Mesendoderm (in vitro differentiated cells): ENCODE measurements at regions not wholly inside any gene's neighbourhood (a gene's known extent, or its start where the extent isn't known, plus 50 kb on each side); places are given as distances from the start of the nearest gene placed in this dataset.

Experiments
- DNase-seq: peaks from one replicate; pipeline ENCODE4 v3.0.0; 2013
- H2AK5ac ChIP-seq: 2 replicates; pipeline ENCODE4 v1.6.1; 2013; ENCODE audit warnings: low read length, inconsistent platforms
- H2BK120ac ChIP-seq: 2 replicates; pipeline ENCODE4 v1.6.1; 2013; ENCODE audit warnings: low read depth, mild to moderate bottlenecking, low read length, moderate library complexity, mixed read lengths
- H2BK15ac ChIP-seq: replicated peaks from 2 replicates; pipeline ENCODE4 v1.6.1; 2013; ENCODE audit warnings: low read depth, mild to moderate bottlenecking, moderate library complexity
- H2BK5ac ChIP-seq: 2 replicates; pipeline ENCODE4 v1.6.1; 2013; ENCODE audit warnings: low read length, inconsistent platforms
- H3K18ac ChIP-seq: 2 replicates; pipeline ENCODE4 v1.6.1; 2013; ENCODE audit warnings: mild to moderate bottlenecking, low read length, mixed read lengths
- H3K23ac ChIP-seq: one replicate; pipeline ENCODE4 v1.6.1; 2013; ENCODE audit warnings: low read length
- H3K27ac ChIP-seq: 2 replicates; pipeline ENCODE4 v1.5.1; 2013; ENCODE audit warnings: low read depth, mild to moderate bottlenecking, inconsistent platforms, low read length, moderate library complexity
- H3K27me3 ChIP-seq: 2 replicates; pipeline ENCODE4 v1.6.1; 2013; ENCODE audit warnings: low read length, control low read depth, mild to moderate bottlenecking, inconsistent platforms; ENCODE audit not compliant: insufficient read depth, poor library complexity
- H3K36me3 ChIP-seq: 2 replicates; pipeline ENCODE4 v1.6.1; 2013; ENCODE audit warnings: low read length, inconsistent platforms; ENCODE audit not compliant: control insufficient read depth, insufficient read depth
- H3K4ac ChIP-seq: one replicate; pipeline ENCODE4 v1.6.1; 2013; ENCODE audit warnings: low read depth, mild to moderate bottlenecking, low read length, moderate library complexity
- H3K4me1 ChIP-seq: 2 replicates; pipeline ENCODE4 v1.6.1; 2013; ENCODE audit warnings: low read depth, low read length, inconsistent platforms; ENCODE audit not compliant: control insufficient read depth
- H3K4me2 ChIP-seq: 2 replicates; pipeline ENCODE4 v1.6.1; 2013; ENCODE audit warnings: low read length
- H3K4me3 ChIP-seq: 2 replicates; pipeline ENCODE4 v1.5.1; 2013; ENCODE audit warnings: mild to moderate bottlenecking, low read length
- H3K56ac ChIP-seq: one replicate; pipeline ENCODE4 v1.6.1; 2013; ENCODE audit warnings: low read length
- H3K79me1 ChIP-seq: 2 replicates; pipeline ENCODE4 v1.6.1; 2013; ENCODE audit warnings: low read length, inconsistent platforms
- H3K79me2 ChIP-seq: 2 replicates; pipeline ENCODE4 v1.6.1; 2013; ENCODE audit warnings: mild to moderate bottlenecking, low read length; ENCODE audit not compliant: control insufficient read depth, insufficient read depth
- H3K9ac ChIP-seq: 2 replicates; pipeline ENCODE4 v1.6.1; 2013; ENCODE audit warnings: low read length, inconsistent platforms
- H4K5ac ChIP-seq: one replicate; pipeline ENCODE4 v1.6.1; 2013; ENCODE audit warnings: low read length
- H4K8ac ChIP-seq: one replicate; pipeline ENCODE4 v1.6.1; 2013; ENCODE audit warnings: low read depth, mild to moderate bottlenecking, control low read depth, low read length, moderate library complexity
- WGBS: extraction: QIAGEN DNeasy Blood & Tissue Kit; methylation state at CpG from one replicate; pipeline ENCODE4 v1.1.7; 2013; ENCODE audit warnings: low lambda C conversion rate, missing lambda C conversion rate; ENCODE audit not compliant: insufficient coverage; ENCODE audit errors: extremely low coverage; 5-methylcytosine and 5-hydroxymethylcytosine counted together

- no peak for DNase-seq
- H3K4me1 ChIP-seq, result no peaks in the 10 kb centered on the region
- H3K18ac ChIP-seq, result no peak overlapping the region
- no peak overlapping the region for H2BK5ac ChIP-seq
- no CpG with 5 or more reads among the region's 22 CpGs for WGBS
- no peak overlapping the region for H3K4me3 ChIP-seq
- H3K27me3 ChIP-seq, result no peaks in the 10 kb centered on the region
- H2BK15ac ChIP-seq, result no peak overlapping the region
- H3K4me2 ChIP-seq, result no peak overlapping the region
- H4K5ac ChIP-seq, result no peak overlapping the region
- no peak overlapping the region for H3K27ac ChIP-seq
- no peak overlapping the region for H3K56ac ChIP-seq
- no peak overlapping the region for H3K23ac ChIP-seq
- H3K79me2 ChIP-seq, result no peaks in the 10 kb centered on the region
- H3K4ac ChIP-seq, result no peak overlapping the region
- H2BK120ac ChIP-seq, result no peak overlapping the region
- no peak overlapping the region for H3K9ac ChIP-seq
- H2AK5ac ChIP-seq, result no peak overlapping the region
- no peaks in the 10 kb centered on the region for H3K36me3 ChIP-seq
- no peak overlapping the region for H4K8ac ChIP-seq
- H3K79me1 ChIP-seq, result no peaks in the 10 kb centered on the region
Measured at GRCh38 chr16:54344646-54345630, 58.4 kb upstream of the IRX3 start.

GRCh38 chr16:54342966-54343365 lies 56.4 kb upstream of the IRX3 start:
- Histone ChIP-seq H2BK5ac (no peak overlapping the region), H3K79me1 (no peaks in the 10 kb centered on the region), H2BK120ac (no peak overlapping the region), H3K4me2 (no peak overlapping the region), H3K36me3 (no peaks in the 10 kb centered on the region), H2AK5ac (no peak overlapping the region), H3K4me1 (no peaks in the 10 kb centered on the region), H3K56ac (no peak overlapping the region), H3K27me3 (no peaks in the 10 kb centered on the region), H3K9ac (no peak overlapping the region), H3K18ac (no peak overlapping the region), H4K8ac (no peak overlapping the region), H2BK15ac (no peak overlapping the region), H3K79me2 (no peaks in the 10 kb centered on the region), H4K5ac (no peak overlapping the region), H3K4ac (no peak overlapping the region), H3K23ac (no peak overlapping the region), H3K27ac (no peak overlapping the region), H3K4me3 (no peak overlapping the region)
- DNase-seq, result no peak
- no CpG with 5 or more reads among the region's 5 CpGs for WGBS

GRCh38 chr16:54341892-54342776 lies 55.5 kb upstream of the IRX3 start:
- no peak overlapping the region for H3K56ac ChIP-seq
- H3K9ac ChIP-seq, result no peak overlapping the region
- no peak overlapping the region for H2BK15ac ChIP-seq
- no CpG with 5 or more reads among the region's 16 CpGs for WGBS
- no peak overlapping the region for H4K5ac ChIP-seq
- no peak overlapping the region for H3K4me2 ChIP-seq
- no peak overlapping the region for H3K23ac ChIP-seq
- no peak overlapping the region for H3K4ac ChIP-seq
- H3K27ac ChIP-seq, result no peak overlapping the region
- no peak overlapping the region for H2AK5ac ChIP-seq
- no peak overlapping the region for H3K18ac ChIP-seq
- H2BK120ac ChIP-seq, result no peak overlapping the region
- no peaks in the 10 kb centered on the region for H3K79me2 ChIP-seq
- H3K4me3 ChIP-seq, result no peak overlapping the region
- H2BK5ac ChIP-seq, result no peak overlapping the region
- no peaks in the 10 kb centered on the region for H3K36me3 ChIP-seq
- no peaks in the 10 kb centered on the region for H3K27me3 ChIP-seq
- no peaks in the 10 kb centered on the region for H3K4me1 ChIP-seq
- no peaks in the 10 kb centered on the region for H3K79me1 ChIP-seq
- no peak for DNase-seq
- no peak overlapping the region for H4K8ac ChIP-seq

- Histone ChIP-seq H3K27ac (no peak overlapping the region), H4K5ac (no peak overlapping the region), H3K23ac (no peak overlapping the region), H2BK5ac (no peak overlapping the region), H2AK5ac (no peak overlapping the region), H3K4me3 (no peak overlapping the region), H3K4me1 (no peaks in the 10 kb centered on the region), H3K79me1 (no peaks in the 10 kb centered on the region), H3K4me2 (no peak overlapping the region), H3K4ac (no peak overlapping the region), H2BK120ac (no peak overlapping the region), H3K18ac (no peak overlapping the region), H3K36me3 (no peaks in the 10 kb centered on the region), H3K79me2 (no peaks in the 10 kb centered on the region), H3K27me3 (no peaks in the 10 kb centered on the region), H4K8ac (no peak overlapping the region), H3K56ac (no peak overlapping the region), H2BK15ac (no peak overlapping the region), H3K9ac (no peak overlapping the region)
- DNase-seq, result no peak
- no CpG with 5 or more reads among the region's 5 CpGs for WGBS
Measured at GRCh38 chr16:54340531-54340930, 53.9 kb upstream of the IRX3 start.

GRCh38 chr16:54336631-54337204 lies 50.1 kb upstream of the IRX3 start:
- no peaks in the 10 kb centered on the region for H3K79me1 ChIP-seq
- H3K9ac ChIP-seq, result no peak overlapping the region
- H2BK15ac ChIP-seq, result no peak overlapping the region
- H3K36me3 ChIP-seq, result no peaks in the 10 kb centered on the region
- no peaks in the 10 kb centered on the region for H3K27me3 ChIP-seq
- H3K4me2 ChIP-seq, result no peak overlapping the region
- H3K4ac ChIP-seq, result no peak overlapping the region
- no peak overlapping the region for H4K8ac ChIP-seq
- no peak overlapping the region for H3K23ac ChIP-seq
- H4K5ac ChIP-seq, result no peak overlapping the region
- H3K18ac ChIP-seq, result no peak overlapping the region
- H2BK5ac ChIP-seq, result no peak overlapping the region
- H2AK5ac ChIP-seq, result no peak overlapping the region
- H3K79me2 ChIP-seq, result no peaks in the 10 kb centered on the region
- H3K4me1 ChIP-seq, result peaks cover 2% of the 10 kb centered on the region
- DNase-seq, result no peak
- H3K4me3 ChIP-seq, result no peak overlapping the region
- no peak overlapping the region for H3K27ac ChIP-seq
- no CpG with 5 or more reads among the region's 4 CpGs for WGBS
- no peak overlapping the region for H2BK120ac ChIP-seq
- no peak overlapping the region for H3K56ac ChIP-seq
